Activated CD4-positive, alpha-beta T cell treated with anti-CD3 and anti-CD28 coated beads, Interleukin-2, amount 50 U/mL, for 48 hours (primary cell): ENCODE measurements at regions not wholly inside any gene's neighbourhood (a gene's known extent, or its start where the extent isn't known, plus 50 kb on each side); places are given as distances from the start of the nearest gene placed in this dataset.
"Not testable (repeated sequence)": the region's sequence is repeated elsewhere in the genome, so short reads cannot be mapped to it uniquely, and the experiment has no call there.

ENCODE experiments used
- DNase-seq, 2 experiments: peaks; one replicate each; pipeline ENCODE4 v3.0.0-alpha.2; 2020

DNA sequence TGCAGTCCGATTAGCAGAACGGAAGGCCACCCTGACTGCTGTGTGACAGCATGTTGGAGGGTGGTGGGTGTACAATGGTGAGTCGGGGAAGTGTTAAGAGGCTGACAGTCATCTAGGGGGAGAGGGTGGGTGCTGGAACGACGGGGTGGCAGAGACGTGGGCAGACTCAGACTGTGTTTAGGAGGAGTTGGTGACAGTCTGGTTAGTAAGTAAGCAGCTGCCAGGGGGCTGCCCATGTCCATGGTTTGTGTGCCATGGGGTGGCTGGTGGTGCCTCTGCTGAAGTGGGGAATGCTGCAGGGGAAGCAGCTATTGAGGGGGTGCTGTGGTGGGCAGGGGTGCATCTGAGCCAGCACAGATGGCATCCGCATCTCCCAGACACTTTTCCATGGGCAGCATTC lies 51.3 kb upstream of the BOD1 start:
- DNase-seq: no peak

DNA sequence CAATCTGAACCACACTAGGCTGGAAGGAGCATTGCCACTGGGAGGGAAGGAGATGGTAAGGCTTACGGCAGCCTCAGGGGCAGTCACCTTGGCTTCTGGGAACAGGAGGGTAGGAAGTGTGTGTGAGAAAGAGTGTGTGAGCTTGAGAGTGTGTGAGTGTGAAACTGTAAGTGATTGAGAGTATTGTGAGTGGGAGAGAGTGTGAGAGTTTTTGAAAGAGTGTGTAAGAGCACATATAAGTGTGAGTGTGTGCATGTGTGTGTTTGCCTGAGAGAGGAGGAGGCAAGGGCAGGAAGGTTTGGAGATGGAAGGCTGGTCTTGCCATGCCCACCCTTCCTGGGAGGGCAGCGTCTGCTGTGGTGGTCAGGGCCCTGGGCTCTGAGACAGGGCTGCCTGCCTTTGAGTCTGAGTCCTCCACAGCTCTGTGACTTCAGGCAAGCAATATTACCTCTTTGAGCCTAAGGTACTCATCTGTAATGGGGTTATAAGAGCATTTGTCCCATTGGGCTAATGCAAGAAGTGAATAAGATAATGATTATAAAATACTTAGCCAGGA lies 51.9 kb upstream of the BOD1 start:
- no peak for DNase-seq

DNA sequence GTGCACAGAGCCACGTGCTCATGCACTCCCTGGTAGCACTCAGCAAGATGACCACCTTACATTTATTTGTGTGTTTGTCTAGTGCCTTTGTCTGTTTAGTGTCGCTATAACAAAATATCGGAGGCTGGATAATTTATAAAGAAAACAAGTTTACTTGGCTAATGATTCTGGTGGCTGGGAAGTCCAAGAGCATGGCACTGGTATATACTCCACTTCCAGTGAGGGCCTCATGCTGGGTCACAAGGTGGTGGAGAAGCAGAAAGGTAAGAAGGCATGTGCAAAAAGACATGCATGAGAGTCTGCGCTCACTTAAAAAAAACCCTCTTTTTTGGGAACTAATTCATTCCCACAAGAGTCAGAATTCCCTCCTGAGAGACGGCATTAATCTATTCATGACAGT lies 52.5 kb upstream of the BOD1 start:
- DNase-seq: no peak

DNA sequence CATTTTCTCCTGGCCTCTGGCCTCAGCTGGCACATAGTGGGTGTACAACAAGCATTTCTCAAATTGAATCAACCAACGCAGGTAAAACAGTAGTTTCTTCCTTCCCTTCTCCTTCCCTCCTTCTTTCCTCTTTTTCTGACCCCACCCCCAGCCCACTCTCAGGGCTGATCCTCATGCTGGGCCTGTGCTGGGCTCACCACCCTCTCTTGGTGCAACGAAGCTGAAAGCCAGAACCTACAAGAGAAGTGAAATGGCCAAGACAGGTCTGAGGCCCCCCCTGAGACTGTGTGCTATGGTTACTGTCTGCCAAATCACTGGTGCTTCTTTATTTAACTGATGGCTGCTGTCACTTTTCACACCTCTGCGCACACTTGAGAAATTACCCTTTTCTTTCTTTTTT lies 53.0 kb upstream of the BOD1 start:
- no peak for DNase-seq

DNA sequence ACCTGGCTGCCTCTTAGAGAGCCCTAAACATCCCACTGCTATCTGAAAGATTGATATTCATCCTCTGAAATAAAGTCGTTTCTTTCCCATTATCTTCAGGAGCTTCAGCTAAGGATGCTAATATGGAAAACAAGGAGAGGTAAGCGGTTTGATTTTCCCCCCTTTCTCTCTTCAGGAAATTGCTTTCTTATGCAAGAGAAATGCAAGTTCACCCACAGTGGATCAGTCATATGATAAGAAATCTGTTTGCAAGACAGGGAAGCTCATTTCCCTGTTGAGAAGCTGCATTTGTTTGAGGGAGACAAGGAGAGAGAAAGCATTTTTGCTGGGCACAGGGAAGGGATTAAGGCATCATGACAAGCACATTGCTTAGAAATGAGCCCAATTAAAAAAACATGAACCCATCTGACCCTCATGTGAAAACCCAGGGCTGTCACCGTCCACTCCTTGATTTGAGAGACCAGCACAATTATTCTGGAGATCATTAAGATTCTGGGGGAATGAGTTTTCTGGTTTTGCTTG lies 53.7 kb upstream of the BOD1 start:
- DNase-seq: no peak

DNA sequence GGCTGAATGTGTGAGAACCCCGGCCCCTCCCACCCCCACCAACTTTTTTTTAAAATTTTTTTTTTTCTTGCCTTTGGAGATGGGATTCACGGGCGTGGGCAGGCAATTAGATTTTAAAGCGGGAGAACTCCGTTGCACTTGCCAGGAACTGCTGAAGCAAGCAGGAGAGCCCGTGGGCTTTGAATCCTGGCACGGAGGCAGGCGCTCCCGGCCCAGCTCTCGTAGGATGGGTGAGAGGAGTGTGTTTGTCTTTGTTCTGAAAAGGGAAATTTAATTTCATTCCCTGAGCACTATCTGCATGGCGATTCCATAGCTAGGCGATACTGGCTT lies 54.3 kb upstream of the BOD1 start:
- DNase-seq: no peak

DNA sequence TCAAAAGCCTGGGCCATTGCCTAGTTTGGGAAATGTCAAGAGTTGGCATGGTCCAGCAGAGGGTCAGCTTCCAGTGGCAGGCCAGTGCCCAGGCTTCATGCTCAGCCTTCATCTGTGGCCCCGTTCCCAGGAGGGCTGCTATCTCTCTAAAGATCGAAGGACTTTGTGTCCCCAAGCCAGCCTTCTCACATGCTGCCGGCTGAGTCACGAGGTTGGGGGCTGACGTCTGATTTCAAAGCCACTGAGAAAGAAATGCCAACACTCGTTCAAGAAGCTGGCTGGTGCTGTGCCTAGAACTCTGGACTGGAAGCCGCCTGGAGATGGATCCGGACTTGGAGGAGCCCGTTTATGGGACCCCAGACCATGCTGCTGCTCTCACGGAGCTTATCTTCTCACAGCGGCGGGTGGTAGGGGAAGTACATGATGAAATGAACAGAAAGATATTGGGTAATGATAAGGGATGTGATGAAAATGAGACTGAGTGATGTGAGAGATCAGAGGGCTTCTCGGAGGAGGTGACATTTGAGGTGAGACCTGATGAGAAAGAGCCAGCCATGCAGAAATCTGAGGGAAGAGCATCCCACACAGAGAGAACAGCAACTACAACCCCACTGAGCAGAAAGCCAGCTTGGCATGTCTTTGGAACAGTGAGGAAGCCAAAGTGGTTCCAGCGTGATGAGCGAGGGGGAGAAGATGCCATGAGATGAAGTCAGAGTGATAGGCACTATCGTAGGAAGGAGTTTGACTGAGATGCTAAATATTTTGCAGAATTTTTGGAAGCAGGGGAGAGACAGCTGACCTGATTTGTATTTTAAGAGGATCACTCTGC lies 54.9 kb upstream of the BOD1 start:
- DNase-seq: no peak

DNA sequence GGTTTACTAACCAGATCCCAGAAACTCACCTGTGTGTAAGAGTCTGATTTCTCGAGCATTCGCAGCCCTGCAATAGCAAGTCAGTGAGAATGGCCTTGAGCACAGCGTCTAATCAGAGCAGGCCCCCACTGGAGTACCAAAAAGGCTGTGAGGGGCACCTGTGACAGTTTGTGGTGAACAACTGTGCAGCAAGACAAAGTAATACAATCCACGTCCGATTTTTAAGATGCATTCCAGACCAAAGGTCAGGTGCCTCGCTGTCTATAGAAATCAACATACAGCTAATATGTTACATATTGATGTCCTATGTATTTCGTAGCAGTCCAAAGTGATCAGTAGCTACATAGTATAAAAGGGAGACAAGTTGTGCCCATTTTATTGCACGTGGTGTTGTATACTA lies 55.7 kb upstream of the BOD1 start:
- DNase-seq: no peak

DNA sequence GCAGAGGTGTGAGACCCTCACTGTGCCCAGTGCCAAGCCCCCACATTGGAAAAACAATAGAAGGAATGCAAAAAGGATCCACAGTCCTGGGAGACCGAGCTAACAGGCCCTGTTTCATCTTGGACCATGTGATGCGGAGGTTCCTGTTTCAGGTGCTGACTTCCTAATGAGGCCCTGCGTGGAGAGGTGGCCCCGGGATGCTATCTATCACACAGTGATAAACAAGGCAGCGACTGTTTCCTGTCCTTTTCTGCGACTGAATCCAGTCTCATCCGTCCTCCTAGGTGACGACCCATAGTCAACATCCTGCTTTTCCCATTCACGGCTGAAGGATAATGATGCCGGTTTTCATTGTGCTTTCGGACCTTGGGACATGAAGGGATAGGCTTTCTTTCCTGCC lies 56.4 kb upstream of the BOD1 start:
- no peak for DNase-seq

DNA sequence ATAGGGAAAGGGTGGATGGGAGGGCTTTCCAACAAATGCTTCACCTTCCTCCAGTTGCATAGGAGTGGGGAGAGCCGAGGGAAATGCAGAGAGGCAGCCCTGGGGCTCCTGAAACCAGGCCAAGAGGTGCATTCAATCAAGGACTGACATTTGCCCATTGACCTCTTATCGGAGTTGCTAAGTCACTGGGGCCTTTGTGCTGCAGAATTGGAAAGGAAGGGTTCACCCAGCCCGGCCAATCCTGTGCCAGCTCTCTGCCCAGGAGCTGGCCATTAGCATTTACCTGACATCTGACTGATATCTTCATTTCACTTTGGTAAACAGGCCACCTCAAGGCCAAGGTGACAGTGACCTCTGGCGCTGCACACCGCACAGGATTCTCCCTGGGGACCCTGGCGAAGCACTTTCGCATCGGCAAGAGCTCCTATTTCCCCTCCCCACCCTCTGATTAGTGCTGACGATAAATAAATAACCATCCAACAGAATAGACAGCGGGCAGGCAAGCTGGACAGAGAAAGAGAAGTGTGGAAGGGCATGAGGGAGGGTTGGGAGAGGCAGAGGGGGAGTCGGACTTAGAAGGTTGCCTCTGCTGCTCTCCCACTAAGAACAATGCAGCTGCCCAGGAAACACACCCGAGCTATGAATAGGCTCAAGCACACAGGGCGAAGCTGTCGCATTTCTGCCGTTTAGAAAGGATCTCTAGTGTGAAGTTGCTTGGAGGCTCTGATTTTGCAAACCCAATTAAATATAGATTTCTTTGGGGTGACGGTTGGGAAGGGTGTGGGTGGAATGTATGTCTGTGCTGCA lies 57.0 kb upstream of the BOD1 start:
- no peak for DNase-seq

DNA sequence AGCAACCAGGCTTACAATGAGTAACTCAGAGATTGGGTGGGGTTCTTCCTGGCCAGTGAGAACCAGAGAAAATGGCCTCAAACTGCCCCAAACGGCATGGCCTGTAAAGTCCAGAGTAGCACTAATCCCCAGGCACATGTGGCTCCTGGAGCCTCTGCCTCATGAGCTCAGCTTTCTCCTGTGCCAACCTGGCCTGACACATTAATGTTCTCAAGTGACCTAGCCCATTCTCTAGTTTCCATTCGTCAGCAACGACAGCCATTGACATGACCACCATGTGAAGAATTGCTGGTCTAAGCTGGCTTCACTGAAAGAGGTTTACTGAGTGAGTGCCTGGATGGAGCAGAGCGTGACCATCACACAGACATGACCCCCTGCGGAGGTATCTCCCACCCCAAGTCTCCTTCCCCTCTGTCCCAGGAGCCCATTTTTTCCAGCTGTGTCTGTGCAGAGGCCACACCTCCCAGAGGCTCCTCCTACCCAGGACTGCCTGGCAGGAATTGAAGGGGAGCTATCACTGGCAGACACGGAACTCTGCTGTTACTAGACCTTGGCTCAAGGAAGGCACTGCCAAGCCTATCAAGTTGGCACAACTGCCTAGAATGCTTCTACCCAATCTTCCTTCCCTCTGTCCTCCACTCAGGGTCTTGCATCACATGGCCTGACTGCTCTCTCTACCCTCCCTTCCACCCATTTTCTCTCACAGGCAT lies 59.0 kb upstream of the BOD1 start:
- DNase-seq: no peak

DNA sequence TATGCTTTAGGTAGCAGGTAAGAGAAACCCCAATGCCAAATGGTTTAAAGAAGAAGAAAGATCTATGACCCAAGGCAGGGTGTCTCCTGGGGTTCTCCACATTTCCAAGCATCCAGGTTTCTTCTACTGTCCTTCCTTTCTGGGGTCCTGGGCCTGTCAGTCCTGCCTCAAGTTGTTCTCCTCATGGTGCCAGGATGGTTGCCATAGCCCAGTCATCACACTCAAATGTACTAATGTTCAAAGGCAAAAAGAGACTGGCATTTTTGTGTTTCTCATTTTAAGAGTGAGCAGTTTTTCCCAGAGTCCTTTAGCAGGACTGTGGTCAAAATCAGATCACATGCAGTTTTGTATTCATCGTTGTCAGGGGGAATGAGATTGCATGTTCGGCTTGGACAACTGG lies 59.9 kb upstream of the BOD1 start:
- DNase-seq: no peak

DNA sequence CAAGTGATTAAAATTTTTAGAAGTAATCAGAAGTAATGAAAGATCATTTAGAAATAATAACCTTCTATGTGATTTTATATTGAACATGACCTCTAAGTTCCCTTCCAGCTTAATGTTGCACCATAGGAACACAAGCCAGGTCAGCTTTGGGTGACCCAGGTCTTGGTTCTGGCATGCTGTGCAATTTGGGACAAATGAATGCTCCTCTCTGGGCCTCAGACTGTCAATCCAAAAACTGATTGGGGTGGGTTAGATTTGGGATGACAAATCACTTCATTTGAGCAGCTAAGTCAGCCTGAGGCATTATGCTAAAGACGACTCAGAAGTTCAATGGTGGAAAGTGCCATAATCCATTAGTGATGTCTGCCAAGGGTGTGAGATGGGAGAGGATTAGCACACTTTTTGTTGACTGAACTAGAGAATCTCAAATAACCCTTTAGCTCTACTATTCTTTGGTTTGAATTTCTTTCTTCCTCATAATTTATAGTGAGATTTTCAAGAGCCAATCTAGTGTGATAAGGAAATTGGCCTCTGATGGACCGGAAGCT lies 60.7 kb upstream of the BOD1 start:
- DNase-seq: no peak

DNA sequence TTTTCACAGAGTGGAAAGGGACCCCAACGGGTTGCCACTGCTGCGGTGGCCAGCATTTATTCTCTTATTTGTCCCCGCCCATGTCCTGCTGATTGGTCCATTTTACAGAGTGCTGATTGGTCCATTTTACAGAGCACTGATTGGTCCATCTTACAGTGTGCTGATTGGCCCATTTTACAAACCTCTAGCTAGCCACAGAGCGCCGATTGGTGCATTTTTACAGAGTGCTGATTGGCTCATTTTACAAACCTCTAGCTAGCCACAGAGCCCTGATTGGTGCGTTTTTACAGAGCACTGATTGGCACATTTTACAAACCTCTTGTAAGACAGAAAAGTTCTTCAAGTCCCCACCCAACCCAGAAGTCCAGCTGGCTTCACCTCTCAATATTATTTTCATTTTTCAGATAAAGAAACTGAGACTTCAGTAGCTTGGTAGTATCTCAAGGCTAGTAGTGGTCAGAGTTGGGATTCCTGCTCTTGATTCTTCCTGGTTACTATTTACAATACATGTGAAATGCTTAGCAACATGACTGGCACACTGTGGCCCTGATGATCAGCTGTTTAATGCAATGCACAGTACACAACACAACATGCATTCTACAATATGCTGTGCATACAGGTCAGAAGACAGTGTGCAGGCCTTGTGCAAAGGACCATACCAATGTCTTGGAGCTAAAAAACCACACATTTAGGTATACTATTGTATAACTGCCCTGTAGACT lies 63.6 kb upstream of the BOD1 start:
- DNase-seq: no peak

DNA sequence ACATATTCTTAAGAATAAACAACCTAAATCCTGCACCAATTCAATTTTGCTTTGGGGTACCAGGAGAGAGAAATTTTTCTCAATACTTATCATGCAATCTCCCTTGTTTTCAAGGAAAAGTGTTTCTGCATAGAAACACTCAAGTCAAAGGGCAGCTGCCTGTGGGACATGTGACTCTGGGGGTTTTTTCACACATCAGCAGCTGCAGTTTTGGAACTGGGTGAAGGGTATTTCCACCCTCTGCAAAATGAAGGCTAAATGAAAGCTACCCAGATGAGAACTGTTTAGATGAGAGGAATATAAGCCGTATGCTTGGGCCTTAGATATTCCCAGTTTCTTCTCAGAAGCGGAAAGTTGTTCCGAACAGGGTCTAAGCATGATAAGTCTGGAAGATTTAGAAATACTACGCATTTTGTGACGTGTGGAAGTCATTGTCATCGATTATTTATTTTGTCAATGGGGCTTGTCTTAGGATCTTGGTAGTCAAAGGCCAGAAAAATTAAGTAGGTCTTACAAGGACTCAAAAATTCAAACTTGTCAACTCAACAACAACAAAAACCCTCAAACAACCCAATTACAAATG lies 64.3 kb upstream of the BOD1 start:
- no peak for DNase-seq

DNA sequence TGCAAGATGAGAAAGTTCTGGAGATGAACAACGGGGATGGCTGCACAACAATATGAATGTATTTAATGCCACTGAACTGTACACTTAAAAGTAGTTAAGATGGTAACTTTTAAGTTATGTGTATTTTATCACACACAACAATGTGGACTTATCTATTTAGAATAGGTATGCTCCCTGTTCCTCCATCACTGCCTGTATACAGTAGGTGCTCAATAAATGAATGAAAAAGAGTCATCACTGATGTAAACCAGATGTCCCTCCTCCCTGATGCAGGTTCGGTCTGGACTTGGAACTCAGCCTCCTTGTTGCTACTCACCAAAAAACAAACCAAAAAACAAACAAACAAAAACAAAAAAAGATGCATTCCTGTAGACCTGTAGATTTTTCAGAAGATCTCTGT lies 65.9 kb upstream of the BOD1 start:
- no peak for DNase-seq

DNA sequence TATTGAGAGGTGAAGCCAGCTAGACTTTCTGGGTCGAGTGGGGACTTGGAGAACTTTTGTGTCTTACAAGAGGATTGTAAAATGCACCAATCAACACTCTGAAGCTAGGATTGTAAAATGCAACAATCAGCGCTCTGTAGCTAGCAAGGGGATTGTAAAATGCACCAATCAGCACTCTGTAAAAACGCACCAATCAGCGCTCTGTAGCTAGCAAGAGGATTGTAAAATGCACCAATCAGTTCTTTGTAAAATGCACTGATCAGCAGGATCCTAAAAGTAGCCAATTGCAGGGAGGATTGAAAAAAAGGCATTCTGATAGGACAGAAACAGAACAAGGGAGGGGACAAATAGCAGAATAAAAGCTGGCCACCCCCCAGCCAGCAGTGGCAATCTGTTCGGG lies 68.1 kb upstream of the BOD1 start:
- DNase-seq: not testable (repeated sequence)

DNA sequence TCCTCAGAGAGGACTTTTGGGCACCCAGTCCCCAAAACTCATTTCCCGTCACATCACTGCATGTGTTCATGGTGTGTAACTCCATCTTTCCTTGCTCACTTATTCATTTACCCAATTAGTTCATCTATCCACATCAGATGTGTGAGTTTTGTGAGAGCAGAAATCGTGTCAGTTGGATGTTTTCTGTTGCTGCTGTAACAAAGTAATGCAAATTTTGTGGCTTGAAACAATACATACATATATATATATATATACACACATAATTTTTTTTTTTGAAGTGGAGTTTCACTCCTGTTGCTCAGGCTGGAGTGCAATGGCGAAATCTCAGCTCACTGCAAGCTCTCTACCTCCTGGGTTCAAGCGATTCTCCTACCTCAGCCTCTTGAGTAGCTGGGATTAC lies 70.5 kb upstream of the BOD1 start:
- no peak for DNase-seq

DNA sequence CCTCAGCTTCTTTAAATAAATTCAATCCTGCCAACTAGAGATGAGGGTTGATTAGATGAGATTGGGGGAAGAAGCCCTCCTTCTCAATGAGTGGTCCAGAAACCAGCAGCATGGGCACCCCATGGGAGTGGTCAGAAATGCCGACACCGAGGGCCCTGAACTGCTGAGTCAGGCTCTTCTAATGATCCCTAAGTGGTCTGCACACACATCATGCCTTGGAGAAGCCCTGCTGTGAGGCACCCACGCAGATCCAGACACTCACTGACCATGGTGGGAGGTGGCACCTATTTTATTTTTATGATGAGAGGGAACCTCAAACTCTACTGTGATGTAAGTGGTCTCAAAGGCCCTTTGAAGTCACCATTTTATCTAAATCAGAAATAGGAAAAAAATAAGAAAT lies 72.3 kb upstream of the BOD1 start:
- DNase-seq: no peak

DNA sequence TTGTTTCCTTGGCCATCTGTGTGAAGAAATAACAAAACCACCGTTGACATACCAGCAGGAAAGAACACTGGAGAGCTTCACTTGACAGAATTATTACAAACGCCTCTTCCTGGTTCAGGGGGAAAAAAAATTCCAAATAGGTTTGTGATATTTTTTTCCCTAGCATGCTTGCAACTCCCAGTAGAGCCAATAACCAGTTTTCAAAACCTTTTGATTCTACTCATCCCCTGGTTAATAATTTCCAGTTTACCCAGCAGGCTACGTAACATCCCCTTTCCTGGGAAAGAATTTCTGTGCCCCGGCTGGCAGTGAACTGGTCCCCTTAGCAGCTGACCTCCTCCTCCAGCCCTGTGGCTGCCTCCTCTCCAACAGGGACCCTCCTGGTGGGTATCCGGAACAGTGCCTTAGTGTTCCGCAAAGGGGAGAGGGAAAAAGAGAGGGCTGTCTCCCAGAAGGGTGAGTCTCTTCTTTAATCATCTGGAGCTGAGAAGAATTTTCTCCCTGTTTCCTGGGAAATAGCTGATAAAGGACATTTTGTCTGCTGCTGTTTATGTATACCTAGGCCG lies 72.8 kb upstream of the BOD1 start:
- no peak for DNase-seq

DNA sequence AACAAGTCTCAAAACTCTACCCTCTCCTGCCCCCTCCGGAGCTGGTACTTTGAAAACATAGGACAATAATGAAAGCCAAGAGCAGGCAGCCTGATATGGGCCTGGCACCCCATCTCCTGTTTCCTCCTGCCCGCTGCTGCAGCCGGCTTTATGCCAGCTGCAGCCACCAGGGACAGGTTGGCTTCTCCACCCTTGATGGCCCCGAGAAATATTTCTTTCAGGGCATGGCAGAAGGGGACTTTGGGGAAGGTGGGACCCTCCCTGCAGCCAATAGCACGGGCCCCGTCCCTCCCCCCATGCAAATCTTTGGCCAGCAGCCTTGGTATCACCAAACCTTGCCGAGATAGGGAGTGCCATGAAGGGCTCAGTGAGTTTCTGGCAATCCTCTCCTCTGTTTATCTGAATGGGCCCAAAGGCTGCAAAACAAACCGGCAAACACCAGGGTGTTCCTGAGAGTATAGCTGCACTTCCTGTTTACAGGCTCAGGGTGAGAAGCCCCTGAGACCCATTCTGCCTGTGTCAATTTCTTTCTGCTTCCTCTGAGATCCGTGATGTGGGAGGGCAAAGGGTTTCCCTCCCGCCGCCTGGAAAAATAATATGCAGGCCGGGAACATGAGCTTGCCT lies 73.4 kb upstream of the BOD1 start:
- DNase-seq: no peak
